Thyroid gland (tissue), 4 donors: ENCODE measurements at regions not wholly inside any gene's neighbourhood (a gene's known extent, or its start where the extent isn't known, plus 50 kb on each side); places are given as distances from the start of the nearest gene placed in this dataset.
"Not testable (repeated sequence)": the region's sequence is repeated elsewhere in the genome, so short reads cannot be mapped to it uniquely, and the experiment has no call there.

Source experiments
- POLR2A ChIP-seq, 2 donors: fragments of 450-650 bp; IDR thresholded peaks; one replicate each; pipeline ENCODE4 v1.6.1; 2017; ENCODE audit warnings: antibody characterized with exemption in 2 of 2, mild to moderate bottlenecking in 2 of 2, moderate library complexity in 1 of 2
- TF ChIP-seq, protein P1 (sequence below), 6 experiments: fragments of 200-600 bp in 3 of 6; fragments of 450-650 bp in 3 of 6; sonication (generic) in 3 of 6; IDR thresholded peaks; one replicate each; pipeline ENCODE4 v1.5.1; 2016 to 2019; ENCODE audit warnings: antibody characterized with exemption in 6 of 6, mild to moderate bottlenecking in 2 of 6, inconsistent platforms in 1 of 6, moderate library complexity in 1 of 6

DNA sequence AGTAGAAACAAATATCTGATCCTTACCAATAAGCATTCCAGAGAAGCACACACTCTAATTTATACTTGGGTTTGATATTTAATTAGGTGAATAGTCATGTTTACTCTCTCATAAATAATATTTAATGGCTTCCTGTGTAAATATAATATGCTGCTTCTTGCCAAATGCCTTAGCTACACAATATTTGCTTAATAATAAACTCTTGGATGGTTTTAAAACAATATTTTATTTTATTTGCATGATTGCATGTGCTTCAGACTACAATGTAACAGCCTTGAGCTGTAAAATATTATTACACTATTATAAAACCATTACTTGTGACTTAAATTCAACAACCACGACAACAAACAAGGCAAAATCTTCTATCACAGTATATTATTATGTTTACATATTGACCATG, 542.4 kb upstream of the CHD1 start:
- not testable (repeated sequence) for TF ChIP-seq POLR2A (IDR thresholded peaks at IDR 0.05)
- TF ChIP-seq, protein P1, sequence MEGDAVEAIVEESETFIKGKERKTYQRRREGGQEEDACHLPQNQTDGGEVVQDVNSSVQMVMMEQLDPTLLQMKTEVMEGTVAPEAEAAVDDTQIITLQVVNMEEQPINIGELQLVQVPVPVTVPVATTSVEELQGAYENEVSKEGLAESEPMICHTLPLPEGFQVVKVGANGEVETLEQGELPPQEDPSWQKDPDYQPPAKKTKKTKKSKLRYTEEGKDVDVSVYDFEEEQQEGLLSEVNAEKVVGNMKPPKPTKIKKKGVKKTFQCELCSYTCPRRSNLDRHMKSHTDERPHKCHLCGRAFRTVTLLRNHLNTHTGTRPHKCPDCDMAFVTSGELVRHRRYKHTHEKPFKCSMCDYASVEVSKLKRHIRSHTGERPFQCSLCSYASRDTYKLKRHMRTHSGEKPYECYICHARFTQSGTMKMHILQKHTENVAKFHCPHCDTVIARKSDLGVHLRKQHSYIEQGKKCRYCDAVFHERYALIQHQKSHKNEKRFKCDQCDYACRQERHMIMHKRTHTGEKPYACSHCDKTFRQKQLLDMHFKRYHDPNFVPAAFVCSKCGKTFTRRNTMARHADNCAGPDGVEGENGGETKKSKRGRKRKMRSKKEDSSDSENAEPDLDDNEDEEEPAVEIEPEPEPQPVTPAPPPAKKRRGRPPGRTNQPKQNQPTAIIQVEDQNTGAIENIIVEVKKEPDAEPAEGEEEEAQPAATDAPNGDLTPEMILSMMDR (IDR thresholded peaks at IDR 0.05), result not testable (repeated sequence)
